K562 (cell line): ENCODE measurements at regions not wholly inside any gene's neighbourhood (a gene's known extent, or its start where the extent isn't known, plus 50 kb on each side); places are given as distances from the start of the nearest gene placed in this dataset.

Source experiments
- CBX1 ChIP-seq: sonication (generic); IDR thresholded peaks from 2 replicates; pipeline ENCODE4 v1.6.1; 2016; ENCODE audit warnings: antibody characterized with exemption, low read depth, mild to moderate bottlenecking
- CHD7 ChIP-seq: fragments of 200-600 bp; sonication (generic); IDR thresholded peaks from one replicate; pipeline ENCODE4 v1.6.1; 2012; ENCODE audit warnings: mild to moderate bottlenecking, low read depth, low read length, inconsistent platforms
- HIVEP1 ChIP-seq: fragments of 250-450 bp; sonication (Bioruptor Pico); IDR thresholded peaks from 2 replicates; pipeline ENCODE4 v1.4.0; 2020; ENCODE audit warnings: mild to moderate bottlenecking
- RBBP5 ChIP-seq: fragments of 200-600 bp; sonication (generic); IDR thresholded peaks from 2 replicates; pipeline ENCODE4 v1.6.1; 2012; ENCODE audit warnings: borderline replicate concordance, mild to moderate bottlenecking, low read length, control low read depth, inconsistent platforms; ENCODE audit not compliant: insufficient read depth, poor library complexity, severe bottlenecking
- TCF7L2 ChIP-seq: fragments of 150-350 bp; IDR thresholded peaks from 2 replicates; pipeline ENCODE4 v1.6.1; 2016; ENCODE audit warnings: low read depth, mild to moderate bottlenecking, low read length, moderate library complexity
- TGIF2 ChIP-seq: sonication (generic); formaldehyde crosslinking; IDR thresholded peaks from 2 replicates; pipeline ENCODE4 v1.8.1; 2022; ENCODE audit warnings: mild to moderate bottlenecking, missing genetic modification reagents, moderate library complexity
- ZNF449 ChIP-seq: fragments of 250-450 bp; sonication (Bioruptor Pico); IDR thresholded peaks from 2 replicates; pipeline ENCODE4 v1.8.0; 2022; ENCODE audit warnings: moderate library complexity, mild to moderate bottlenecking, inconsistent platforms
- TF ChIP-seq, protein P1 (sequence below): fragments of 250-450 bp; sonication (Bioruptor Pico); IDR thresholded peaks from 2 replicates; pipeline ENCODE4 v1.5.0; 2021; ENCODE audit warnings: mild to moderate bottlenecking, borderline replicate concordance
- TF ChIP-seq, protein P2 (sequence below): IDR thresholded peaks from 3 replicates; pipeline ENCODE4 v1.6.1; 2011; ENCODE audit warnings: borderline replicate concordance, mild to moderate bottlenecking; ENCODE audit not compliant: insufficient read length, insufficient read depth
- TF ChIP-seq, protein P3 (sequence below), 3 experiments: IDR thresholded peaks in 2 of 3; conservative IDR thresholded peaks in 1 of 3; 2 replicates each; pipeline ENCODE4 v1.5.1; 2011 to 2012; ENCODE audit warnings: low read length in 3 of 3, mild to moderate bottlenecking in 3 of 3, control low read depth in 2 of 3, improper control_type of control experiment in 1 of 3, inconsistent platforms in 1 of 3, low read depth in 1 of 3, mixed read lengths in 1 of 3, moderate library complexity in 1 of 3; ENCODE audit not compliant: insufficient read depth in 2 of 3

GRCh38 chr1:199495432-199495831 is 532.1 kb upstream of the NR5A2 start:
- TF ChIP-seq, protein P1, sequence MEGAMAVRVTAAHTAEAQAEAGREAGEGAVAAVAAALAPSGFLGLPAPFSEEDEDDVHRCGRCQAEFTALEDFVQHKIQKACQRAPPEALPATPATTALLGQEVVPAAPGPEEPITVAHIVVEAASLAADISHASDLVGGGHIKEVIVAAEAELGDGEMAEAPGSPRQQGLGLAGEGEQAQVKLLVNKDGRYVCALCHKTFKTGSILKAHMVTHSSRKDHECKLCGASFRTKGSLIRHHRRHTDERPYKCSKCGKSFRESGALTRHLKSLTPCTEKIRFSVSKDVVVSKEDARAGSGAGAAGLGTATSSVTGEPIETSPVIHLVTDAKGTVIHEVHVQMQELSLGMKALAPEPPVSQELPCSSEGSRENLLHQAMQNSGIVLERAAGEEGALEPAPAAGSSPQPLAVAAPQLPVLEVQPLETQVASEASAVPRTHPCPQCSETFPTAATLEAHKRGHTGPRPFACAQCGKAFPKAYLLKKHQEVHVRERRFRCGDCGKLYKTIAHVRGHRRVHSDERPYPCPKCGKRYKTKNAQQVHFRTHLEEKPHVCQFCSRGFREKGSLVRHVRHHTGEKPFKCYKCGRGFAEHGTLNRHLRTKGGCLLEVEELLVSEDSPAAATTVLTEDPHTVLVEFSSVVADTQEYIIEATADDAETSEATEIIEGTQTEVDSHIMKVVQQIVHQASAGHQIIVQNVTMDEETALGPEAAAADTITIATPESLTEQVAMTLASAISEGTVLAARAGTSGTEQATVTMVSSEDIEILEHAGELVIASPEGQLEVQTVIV (CRISPR knock-in tag) = no peak
- TF ChIP-seq ZNF449 (CRISPR knock-in tag) = no peak
- no peak for TF ChIP-seq CHD7
- no peak for TF ChIP-seq TGIF2
- no peak for TF ChIP-seq TCF7L2
- no peak for TF ChIP-seq HIVEP1
- TF ChIP-seq, protein P2, sequence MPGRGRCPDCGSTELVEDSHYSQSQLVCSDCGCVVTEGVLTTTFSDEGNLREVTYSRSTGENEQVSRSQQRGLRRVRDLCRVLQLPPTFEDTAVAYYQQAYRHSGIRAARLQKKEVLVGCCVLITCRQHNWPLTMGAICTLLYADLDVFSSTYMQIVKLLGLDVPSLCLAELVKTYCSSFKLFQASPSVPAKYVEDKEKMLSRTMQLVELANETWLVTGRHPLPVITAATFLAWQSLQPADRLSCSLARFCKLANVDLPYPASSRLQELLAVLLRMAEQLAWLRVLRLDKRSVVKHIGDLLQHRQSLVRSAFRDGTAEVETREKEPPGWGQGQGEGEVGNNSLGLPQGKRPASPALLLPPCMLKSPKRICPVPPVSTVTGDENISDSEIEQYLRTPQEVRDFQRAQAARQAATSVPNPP = no peak
- TF ChIP-seq RBBP5 = no peak
- TF ChIP-seq CBX1 = no peak
- TF ChIP-seq, protein P3, sequence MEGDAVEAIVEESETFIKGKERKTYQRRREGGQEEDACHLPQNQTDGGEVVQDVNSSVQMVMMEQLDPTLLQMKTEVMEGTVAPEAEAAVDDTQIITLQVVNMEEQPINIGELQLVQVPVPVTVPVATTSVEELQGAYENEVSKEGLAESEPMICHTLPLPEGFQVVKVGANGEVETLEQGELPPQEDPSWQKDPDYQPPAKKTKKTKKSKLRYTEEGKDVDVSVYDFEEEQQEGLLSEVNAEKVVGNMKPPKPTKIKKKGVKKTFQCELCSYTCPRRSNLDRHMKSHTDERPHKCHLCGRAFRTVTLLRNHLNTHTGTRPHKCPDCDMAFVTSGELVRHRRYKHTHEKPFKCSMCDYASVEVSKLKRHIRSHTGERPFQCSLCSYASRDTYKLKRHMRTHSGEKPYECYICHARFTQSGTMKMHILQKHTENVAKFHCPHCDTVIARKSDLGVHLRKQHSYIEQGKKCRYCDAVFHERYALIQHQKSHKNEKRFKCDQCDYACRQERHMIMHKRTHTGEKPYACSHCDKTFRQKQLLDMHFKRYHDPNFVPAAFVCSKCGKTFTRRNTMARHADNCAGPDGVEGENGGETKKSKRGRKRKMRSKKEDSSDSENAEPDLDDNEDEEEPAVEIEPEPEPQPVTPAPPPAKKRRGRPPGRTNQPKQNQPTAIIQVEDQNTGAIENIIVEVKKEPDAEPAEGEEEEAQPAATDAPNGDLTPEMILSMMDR (IDR thresholded peaks at IDR 0.05 in 2 of 3, conservative IDR thresholded peaks at IDR 0.05 in 1 of 3; ENCODE audit: insufficient read depth in 2 of 3, low read depth in 1 of 3, low read length in 3 of 3) = no peak
